ENCODE measurements at regions not wholly inside any gene's neighbourhood (a gene's known extent, or its start where the extent isn't known, plus 50 kb on each side); places are given as distances from the start of the nearest gene placed in this dataset.

DNA sequence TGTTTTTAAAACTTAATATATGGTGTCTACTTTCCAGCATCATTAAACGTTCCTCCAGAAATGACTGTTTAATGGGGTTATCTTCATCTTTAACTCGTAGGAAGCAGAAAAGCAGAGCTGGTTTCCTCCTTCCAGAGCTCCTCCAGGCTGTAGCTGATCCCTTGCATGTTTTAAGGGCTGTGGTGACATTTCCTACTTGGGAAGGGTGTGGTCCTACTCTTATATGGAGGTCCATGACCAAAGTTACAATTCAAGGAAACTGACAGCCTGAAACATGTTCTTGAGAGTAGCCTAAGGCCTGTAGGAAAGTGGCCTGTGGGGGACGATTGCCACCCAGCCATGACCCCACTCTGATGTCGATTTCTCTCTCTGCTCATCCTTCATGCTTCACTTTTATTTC lies 297.1 kb downstream of the GADD45G start:
- Histone ChIP-seq H3F3A (replicated peaks; ENCODE audit: low read depth) (no peaks in the 10 kb centered on the region), H2AFZ (no peak overlapping the region), H3K4me2 (no peak overlapping the region), H3K79me2 (replicated peaks; ENCODE audit: insufficient read depth) (no peaks in the 10 kb centered on the region), H3K4me1 (ENCODE audit: insufficient read depth) (0 out of 2 replicates have a peak, but pooled peaks cover 3% of the 10 kb centered on the region), H4K20me1 (replicated peaks; ENCODE audit: insufficient read depth) (no peaks in the 10 kb centered on the region), H3K4me3 (no peak overlapping the region), H3K27me3 (ENCODE audit: insufficient read depth) (no peaks in the 10 kb centered on the region), H3K27ac (ENCODE audit: low read depth) (no peak overlapping the region), H3K9me2 (ENCODE audit: insufficient read depth) (peaks cover 15% of the 10 kb centered on the region; the same call in 1 of the 2 replicates), H3K36me3 (ENCODE audit: insufficient read depth) (no peaks in the 10 kb centered on the region)
- no peaks in the 10 kb centered on the region; the same call in 2 of the 3 replicates for H3K9me3 Mint-ChIP-seq
- no peak overlapping the region for H3K27ac Mint-ChIP-seq
- ATAC-seq: no peak
- H3K4me1 Mint-ChIP-seq: peaks cover 24% of the 10 kb centered on the region
- no peak overlapping the region for H3K4me3 Mint-ChIP-seq
- no peaks in the 10 kb centered on the region for H3K36me3 Mint-ChIP-seq (ENCODE audit: low read depth)
- no peaks in the 10 kb centered on the region for H3K27me3 Mint-ChIP-seq (ENCODE audit: insufficient read depth, low read depth, poor library complexity)
- TF ChIP-seq ZNF114 (CRISPR knock-in tag; IDR thresholded peaks at IDR 0.05) (no peak), NANOG (IDR thresholded peaks at IDR 0.05; ENCODE audit: borderline replicate concordance) (no peak), CREB1 (CRISPR knock-in tag; IDR thresholded peaks at IDR 0.05; ENCODE audit: low read depth) (no peak), JUNB (IDR thresholded peaks at IDR 0.05; ENCODE audit: unreplicated experiment) (no peak)
- TF ChIP-seq, protein P1, sequence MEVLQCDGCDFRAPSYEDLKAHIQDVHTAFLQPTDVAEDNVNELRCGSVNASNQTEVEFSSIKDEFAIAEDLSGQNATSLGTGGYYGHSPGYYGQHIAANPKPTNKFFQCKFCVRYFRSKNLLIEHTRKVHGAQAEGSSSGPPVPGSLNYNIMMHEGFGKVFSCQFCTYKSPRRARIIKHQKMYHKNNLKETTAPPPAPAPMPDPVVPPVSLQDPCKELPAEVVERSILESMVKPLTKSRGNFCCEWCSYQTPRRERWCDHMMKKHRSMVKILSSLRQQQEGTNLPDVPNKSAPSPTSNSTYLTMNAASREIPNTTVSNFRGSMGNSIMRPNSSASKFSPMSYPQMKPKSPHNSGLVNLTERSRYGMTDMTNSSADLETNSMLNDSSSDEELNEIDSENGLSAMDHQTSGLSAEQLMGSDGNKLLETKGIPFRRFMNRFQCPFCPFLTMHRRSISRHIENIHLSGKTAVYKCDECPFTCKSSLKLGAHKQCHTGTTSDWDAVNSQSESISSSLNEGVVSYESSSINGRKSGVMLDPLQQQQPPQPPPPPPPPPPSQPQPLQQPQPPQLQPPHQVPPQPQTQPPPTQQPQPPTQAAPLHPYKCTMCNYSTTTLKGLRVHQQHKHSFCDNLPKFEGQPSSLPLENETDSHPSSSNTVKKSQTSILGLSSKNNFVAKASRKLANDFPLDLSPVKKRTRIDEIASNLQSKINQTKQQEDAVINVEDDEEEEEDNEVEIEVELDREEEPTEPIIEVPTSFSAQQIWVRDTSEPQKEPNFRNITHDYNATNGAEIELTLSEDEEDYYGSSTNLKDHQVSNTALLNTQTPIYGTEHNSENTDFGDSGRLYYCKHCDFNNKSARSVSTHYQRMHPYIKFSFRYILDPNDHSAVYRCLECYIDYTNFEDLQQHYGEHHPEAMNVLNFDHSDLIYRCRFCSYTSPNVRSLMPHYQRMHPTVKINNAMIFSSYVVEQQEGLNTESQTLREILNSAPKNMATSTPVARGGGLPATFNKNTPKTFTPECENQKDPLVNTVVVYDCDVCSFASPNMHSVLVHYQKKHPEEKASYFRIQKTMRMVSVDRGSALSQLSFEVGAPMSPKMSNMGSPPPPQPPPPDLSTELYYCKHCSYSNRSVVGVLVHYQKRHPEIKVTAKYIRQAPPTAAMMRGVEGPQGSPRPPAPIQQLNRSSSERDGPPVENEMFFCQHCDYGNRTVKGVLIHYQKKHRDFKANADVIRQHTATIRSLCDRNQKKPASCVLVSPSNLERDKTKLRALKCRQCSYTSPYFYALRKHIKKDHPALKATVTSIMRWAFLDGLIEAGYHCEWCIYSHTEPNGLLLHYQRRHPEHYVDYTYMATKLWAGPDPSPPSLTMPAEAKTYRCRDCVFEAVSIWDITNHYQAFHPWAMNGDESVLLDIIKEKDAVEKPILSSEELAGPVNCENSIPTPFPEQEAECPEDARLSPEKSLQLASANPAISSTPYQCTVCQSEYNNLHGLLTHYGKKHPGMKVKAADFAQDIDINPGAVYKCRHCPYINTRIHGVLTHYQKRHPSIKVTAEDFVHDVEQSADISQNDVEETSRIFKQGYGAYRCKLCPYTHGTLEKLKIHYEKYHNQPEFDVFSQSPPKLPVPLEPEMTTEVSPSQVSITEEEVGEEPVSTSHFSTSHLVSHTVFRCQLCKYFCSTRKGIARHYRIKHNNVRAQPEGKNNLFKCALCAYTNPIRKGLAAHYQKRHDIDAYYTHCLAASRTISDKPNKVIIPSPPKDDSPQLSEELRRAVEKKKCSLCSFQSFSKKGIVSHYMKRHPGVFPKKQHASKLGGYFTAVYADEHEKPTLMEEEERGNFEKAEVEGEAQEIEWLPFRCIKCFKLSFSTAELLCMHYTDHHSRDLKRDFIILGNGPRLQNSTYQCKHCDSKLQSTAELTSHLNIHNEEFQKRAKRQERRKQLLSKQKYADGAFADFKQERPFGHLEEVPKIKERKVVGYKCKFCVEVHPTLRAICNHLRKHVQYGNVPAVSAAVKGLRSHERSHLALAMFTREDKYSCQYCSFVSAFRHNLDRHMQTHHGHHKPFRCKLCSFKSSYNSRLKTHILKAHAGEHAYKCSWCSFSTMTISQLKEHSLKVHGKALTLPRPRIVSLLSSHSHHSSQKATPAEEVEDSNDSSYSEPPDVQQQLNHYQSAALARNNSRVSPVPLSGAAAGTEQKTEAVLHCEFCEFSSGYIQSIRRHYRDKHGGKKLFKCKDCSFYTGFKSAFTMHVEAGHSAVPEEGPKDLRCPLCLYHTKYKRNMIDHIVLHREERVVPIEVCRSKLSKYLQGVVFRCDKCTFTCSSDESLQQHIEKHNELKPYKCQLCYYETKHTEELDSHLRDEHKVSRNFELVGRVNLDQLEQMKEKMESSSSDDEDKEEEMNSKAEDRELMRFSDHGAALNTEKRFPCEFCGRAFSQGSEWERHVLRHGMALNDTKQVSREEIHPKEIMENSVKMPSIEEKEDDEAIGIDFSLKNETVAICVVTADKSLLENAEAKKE (CRISPR knock-in tag; IDR thresholded peaks at IDR 0.05): no peak
- no peak for DNase-seq (ENCODE audit: low spot score)

DNA sequence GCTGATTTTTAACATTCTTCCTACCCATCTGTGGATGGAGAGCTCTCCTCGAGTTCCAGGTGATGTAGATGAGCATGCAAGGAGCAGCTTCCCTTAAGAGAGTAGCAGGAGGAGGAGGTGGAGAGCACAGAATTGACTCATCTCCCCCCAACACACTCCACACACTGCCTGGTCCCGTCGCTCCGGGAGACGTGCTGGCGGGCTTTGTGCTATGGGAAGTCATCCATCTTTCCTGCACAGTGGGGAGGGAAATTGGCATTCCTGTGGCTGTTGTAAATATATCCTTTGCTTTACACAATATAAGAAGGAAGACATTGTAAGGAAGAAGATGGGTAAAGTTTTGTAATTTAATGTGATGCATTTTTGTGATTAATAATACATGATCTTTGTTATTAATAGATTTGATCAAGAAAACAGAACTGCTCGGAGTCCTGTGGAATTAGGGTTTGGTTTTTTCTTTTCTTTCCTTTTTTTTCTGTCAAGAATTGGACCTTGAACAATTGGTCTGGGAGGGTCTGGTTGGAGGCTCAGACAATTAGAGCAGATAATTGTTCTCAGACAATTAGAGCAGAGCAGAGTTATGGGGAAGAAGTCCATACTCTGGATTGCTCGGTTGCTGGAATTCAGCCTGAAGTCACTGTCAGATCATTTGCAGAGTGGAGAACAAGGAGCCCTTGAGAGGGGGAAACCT lies 297.8 kb downstream of the GADD45G start:
- Mint-ChIP-seq H3K27me3 (ENCODE audit: insufficient read depth, low read depth, poor library complexity) (no peaks in the 10 kb centered on the region), H3K9me3 (no peaks in the 10 kb centered on the region; the same call in 2 of the 3 replicates), H3K27ac (no peak overlapping the region), H3K36me3 (ENCODE audit: low read depth) (no peaks in the 10 kb centered on the region), H3K4me1 (peaks cover 24% of the 10 kb centered on the region), H3K4me3 (no peak overlapping the region)
- no peak overlapping the region for H3K27ac ChIP-seq (ENCODE audit: low read depth)
- H3K36me3 ChIP-seq (ENCODE audit: insufficient read depth): no peaks in the 10 kb centered on the region
- DNase-seq (ENCODE audit: low spot score) (no peak), ATAC-seq (no peak)
- no peaks in the 10 kb centered on the region for H4K20me1 ChIP-seq (replicated peaks; ENCODE audit: insufficient read depth)
- H3F3A ChIP-seq (replicated peaks; ENCODE audit: low read depth): no peaks in the 10 kb centered on the region
- H3K4me3 ChIP-seq: no peak overlapping the region
- no peak overlapping the region for H2AFZ ChIP-seq
- no peaks in the 10 kb centered on the region for H3K27me3 ChIP-seq (ENCODE audit: insufficient read depth)
- no peak overlapping the region for H3K4me2 ChIP-seq
- H3K4me1 ChIP-seq (ENCODE audit: insufficient read depth): 0 out of 2 replicates have a peak, but pooled peaks cover 3% of the 10 kb centered on the region
- no peaks in the 10 kb centered on the region for H3K79me2 ChIP-seq (replicated peaks; ENCODE audit: insufficient read depth)
- peaks cover 17% of the 10 kb centered on the region; the same call in 1 of the 2 replicates for H3K9me2 ChIP-seq (ENCODE audit: insufficient read depth)
- TF ChIP-seq, protein P1 (CRISPR knock-in tag; IDR thresholded peaks at IDR 0.05): no peak

Measured in GM23338 (cell line).